GM19239 (cell line): ENCODE measurements at regions not wholly inside any gene's neighbourhood (a gene's known extent, or its start where the extent isn't known, plus 50 kb on each side); places are given as distances from the start of the nearest gene placed in this dataset.

Experiments used
- DNase-seq: peaks from one replicate; pipeline ENCODE4 v3.0.0; 2011; ENCODE audit warnings: low spot score; ENCODE audit not compliant: insufficient read length
- FAIRE-seq: peaks from 2 replicates; lab custom pipeline; 2011; peaks lifted over from hg19 to GRCh38; lab: Jason Lieb, UNC

- DNase-seq (no peak), FAIRE-seq (no peak)
Observed at GRCh38 chr21:27680181-27680580, 713.3 kb upstream of the ADAMTS5 start.

DNA sequence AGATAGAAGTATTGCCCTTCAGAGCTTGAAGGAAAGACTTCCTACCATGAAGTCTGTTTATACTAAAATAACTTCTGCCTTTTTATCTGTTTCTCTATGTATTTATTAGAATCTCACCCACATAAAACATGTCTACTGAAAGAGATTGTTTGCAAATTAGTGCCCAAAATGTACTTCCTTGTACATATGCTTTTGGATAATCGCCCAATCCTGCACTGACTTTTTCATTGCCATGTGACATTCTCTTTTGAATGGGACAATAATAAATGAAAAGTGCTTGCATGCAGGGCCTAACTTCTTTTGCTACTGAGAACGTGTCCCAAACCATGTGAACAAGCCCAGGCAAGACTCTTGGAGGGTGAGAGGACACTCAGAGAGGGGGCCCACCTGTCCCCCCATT lies 711.6 kb upstream of the ADAMTS5 start:
- DNase-seq (no peak), FAIRE-seq (no peak)

- FAIRE-seq (no peak), DNase-seq (no peak)
Observed at GRCh38 chr21:27677546-27677945, 710.7 kb upstream of the ADAMTS5 start.

GRCh38 chr21:27675306-27675705 lies 708.4 kb upstream of the ADAMTS5 start:
- FAIRE-seq, result no peak
- DNase-seq, result no peak

DNA sequence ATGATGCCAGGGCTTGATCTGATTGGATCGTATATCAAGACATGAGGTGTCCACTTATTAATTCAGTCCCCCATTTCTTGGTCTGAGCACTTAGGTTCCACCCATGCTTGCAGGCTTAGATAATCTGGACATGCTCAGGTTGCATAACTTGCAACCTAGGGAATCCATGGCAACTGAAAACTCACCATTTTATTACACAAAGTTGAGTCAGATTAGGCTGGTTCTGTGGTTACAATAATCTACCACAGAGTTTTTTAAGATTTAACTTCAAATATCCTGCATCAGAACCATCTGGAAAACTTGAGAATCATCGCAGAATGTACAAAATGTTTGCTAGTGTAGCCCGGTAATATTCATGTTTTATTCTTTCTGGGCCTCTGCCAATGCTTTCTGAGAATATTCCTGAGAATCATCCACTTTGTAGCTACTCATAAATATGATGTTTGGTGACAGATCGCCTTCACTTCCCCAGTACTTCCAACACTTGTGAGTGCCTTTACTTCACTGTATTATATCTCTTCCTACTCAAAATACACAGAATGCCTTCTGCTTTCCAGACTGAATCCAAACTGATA lies 707.2 kb upstream of the ADAMTS5 start:
- FAIRE-seq (no peak), DNase-seq (no peak)

GRCh38 chr21:27673581-27673980 lies 706.7 kb upstream of the ADAMTS5 start:
- no peak for DNase-seq
- FAIRE-seq, result no peak

- no peak for FAIRE-seq
- no peak for DNase-seq
Observed at GRCh38 chr21:27671207-27671606, 704.3 kb upstream of the ADAMTS5 start.

DNA sequence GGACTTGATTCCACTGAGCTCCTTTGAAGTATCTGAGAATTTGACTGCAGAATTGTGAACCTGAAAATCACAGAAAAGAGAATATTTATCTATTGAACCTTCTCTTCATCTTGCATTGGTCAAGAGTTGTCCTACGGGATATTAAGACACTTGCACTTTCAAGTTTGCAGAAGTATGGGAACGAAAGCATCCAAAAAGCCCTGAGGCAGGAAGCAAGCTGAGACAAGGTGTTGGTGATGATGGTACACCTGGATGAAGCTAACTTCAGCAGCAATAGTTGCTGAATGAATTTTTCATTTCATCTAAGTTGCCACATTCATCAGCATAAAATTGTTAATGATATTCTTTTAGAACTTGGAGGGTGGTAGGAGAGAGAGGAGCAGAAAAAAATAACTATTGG lies 686.6 kb upstream of the ADAMTS5 start:
- no peak for DNase-seq
- FAIRE-seq, result no peak

GRCh38 chr21:27649762-27650161 lies 682.9 kb upstream of the ADAMTS5 start:
- FAIRE-seq, result no peak

GRCh38 chr21:27649323-27649722 lies 682.4 kb upstream of the ADAMTS5 start:
- FAIRE-seq (no peak), DNase-seq (no peak)

More at GRCh38 chr21:27649762-27650161, 682.9 kb upstream of the ADAMTS5 start:
- no peak for DNase-seq

DNA sequence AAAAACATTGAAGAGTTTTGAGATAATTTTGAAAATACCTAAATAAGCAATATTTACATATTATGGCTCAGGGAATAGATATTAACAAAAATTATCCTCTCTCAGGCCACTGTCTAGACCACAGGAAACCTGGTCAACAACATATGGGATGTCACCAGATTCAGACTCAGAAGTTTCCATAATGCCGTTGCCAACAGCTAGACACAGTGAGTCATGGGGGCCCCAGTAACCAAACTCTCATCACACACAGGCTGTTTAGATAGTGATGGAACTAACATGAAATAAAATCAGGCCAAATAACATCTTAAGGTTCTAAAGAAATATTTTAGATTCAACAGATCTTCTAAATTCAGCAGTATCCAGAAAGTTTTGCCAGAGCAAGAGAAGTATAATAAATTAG lies 681.7 kb upstream of the ADAMTS5 start:
- FAIRE-seq (no peak), DNase-seq (no peak)

- DNase-seq (no peak), FAIRE-seq (no peak)
Observed at GRCh38 chr21:27647921-27648320, 681.0 kb upstream of the ADAMTS5 start.

GRCh38 chr21:27647401-27647800 lies 680.5 kb upstream of the ADAMTS5 start:
- FAIRE-seq (no peak), DNase-seq (no peak)

DNA sequence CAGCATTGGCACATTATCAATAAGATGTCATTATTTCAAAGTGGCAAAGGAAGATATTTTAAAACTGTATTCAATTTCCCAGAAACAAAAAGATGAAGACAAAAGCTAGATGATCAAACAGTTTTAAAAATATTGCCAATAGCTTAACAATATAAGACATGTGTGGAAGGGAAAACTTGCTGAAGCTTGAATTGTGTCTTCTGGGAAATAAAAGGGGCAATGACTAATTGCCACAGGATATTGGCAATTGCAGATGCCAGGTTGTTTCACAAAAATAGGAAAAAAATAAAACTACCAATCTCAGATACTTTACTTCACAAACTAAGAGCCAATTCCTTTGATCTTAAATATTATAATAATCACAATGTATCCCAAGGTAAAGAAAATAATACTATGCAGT lies 679.8 kb upstream of the ADAMTS5 start:
- no peak for DNase-seq
- FAIRE-seq, result no peak

DNA sequence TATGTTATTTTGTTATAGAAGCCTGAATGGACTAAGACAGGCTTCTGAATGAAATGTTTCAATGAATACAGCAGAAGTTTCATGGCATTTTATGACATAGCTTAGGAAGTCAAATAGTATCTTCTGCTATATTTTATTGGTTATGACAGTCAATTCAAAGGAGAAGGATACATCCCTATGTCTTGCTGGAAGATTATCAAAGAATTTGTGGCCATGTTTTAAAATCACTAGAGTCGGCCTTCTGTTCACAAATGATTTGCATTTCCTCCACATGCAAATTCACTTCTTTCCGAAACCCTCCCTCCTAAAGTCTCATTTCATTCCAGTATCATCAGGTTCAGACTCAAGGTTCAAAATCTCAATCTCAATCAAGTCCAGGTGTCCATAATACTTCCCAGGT lies 679.2 kb upstream of the ADAMTS5 start:
- DNase-seq (no peak), FAIRE-seq (no peak)

- no peak for FAIRE-seq
- DNase-seq, result no peak
Observed at GRCh38 chr21:27645285-27645684, 678.4 kb upstream of the ADAMTS5 start.

DNA sequence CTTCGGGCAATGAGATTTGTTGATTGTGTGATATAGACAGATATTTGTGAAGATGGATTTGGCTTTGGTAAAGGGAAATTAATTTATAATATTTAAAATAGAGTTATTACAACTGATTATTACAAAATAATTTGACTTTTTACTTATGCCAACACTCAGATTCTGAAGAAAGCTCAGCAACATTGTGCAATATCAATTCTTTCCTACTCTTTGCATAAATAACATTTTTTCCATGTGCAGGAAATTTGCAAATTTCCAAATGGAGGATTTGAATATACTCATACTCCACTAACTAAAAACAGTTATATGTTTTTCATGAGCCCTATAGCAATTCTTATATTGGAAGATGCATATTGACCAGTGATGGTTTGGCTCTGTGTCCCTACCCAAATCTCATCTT lies 676.4 kb upstream of the ADAMTS5 start:
- FAIRE-seq (no peak), DNase-seq (no peak)

GRCh38 chr21:27639286-27639685 lies 672.4 kb upstream of the ADAMTS5 start:
- DNase-seq, result no peak
- no peak for FAIRE-seq

GRCh38 chr21:27636656-27637055 lies 669.8 kb upstream of the ADAMTS5 start:
- FAIRE-seq (no peak), DNase-seq (no peak)

- DNase-seq (no peak), FAIRE-seq (no peak)
Observed at GRCh38 chr21:27633631-27634030, 666.7 kb upstream of the ADAMTS5 start.

DNA sequence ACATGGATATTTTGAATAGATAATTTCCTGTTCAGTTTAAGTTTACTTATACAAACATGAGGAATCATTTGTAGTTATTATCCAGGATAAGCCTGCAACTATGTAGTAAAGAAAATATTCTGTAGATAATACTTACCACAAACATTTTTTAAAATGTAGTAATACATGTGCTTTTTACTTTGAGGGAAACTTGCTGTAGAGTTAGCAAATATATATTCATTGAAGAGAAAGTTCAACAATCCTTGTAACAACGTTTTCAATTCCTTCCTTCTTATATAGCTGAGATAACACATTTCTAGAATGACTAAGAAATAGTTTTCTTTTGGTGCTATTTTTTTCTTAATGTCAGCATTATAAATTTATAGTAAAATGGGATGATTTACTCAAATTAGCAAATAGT lies 664.6 kb upstream of the ADAMTS5 start:
- DNase-seq (no peak), FAIRE-seq (no peak)

GRCh38 chr21:27622631-27623030 lies 655.7 kb upstream of the ADAMTS5 start:
- FAIRE-seq (no peak), DNase-seq (no peak)

- DNase-seq (no peak), FAIRE-seq (no peak)
Observed at GRCh38 chr21:27614231-27614630, 647.3 kb upstream of the ADAMTS5 start.
